HUES48 (cell line): ENCODE measurements at regions not wholly inside any gene's neighbourhood (a gene's known extent, or its start where the extent isn't known, plus 50 kb on each side); places are given as distances from the start of the nearest gene placed in this dataset.
"Not testable (repeated sequence)": the region's sequence is repeated elsewhere in the genome, so short reads cannot be mapped to it uniquely, and the experiment has no call there.

ENCODE experiments used
- H3K27ac ChIP-seq: one replicate; pipeline ENCODE4 v1.7.0; 2013; ENCODE audit warnings: low read depth, low read length, inconsistent platforms
- H3K27me3 ChIP-seq: 2 replicates; pipeline ENCODE4 v1.6.1; 2013; ENCODE audit warnings: mild to moderate bottlenecking, low read length; ENCODE audit not compliant: control insufficient read depth, insufficient read depth
- H3K36me3 ChIP-seq: 2 replicates; pipeline ENCODE4 v1.6.1; 2013; ENCODE audit warnings: low read length; ENCODE audit not compliant: control insufficient read depth, insufficient read depth
- H3K4me1 ChIP-seq: 2 replicates; pipeline ENCODE4 v1.6.1; 2013; ENCODE audit warnings: mild to moderate bottlenecking, low read length; ENCODE audit not compliant: control insufficient read depth, insufficient read depth
- H3K4me3 ChIP-seq: 2 replicates; pipeline ENCODE4 v1.5.1; 2013; ENCODE audit warnings: mild to moderate bottlenecking, low read depth, low read length
- H3K9ac ChIP-seq: 2 replicates; pipeline ENCODE4 v1.6.1; 2013; ENCODE audit warnings: mild to moderate bottlenecking, low read depth, low read length, moderate library complexity
- H3K9me3 ChIP-seq: 2 replicates; pipeline ENCODE4 v1.6.1; 2013; ENCODE audit warnings: low read length; ENCODE audit not compliant: control insufficient read depth, insufficient read depth

- Histone ChIP-seq H3K9me3 (no peaks in the 10 kb centered on the region), H3K4me3 (no peak overlapping the region), H3K27ac (no peak overlapping the region), H3K4me1 (no peaks in the 10 kb centered on the region), H3K9ac (no peak overlapping the region), H3K27me3 (no peaks in the 10 kb centered on the region), H3K36me3 (no peaks in the 10 kb centered on the region)
Observed at GRCh38 chr19:30824809-30825208, 452.6 kb downstream of the ZNF536 start.

GRCh38 chr19:30817965-30818567 lies 445.9 kb downstream of the ZNF536 start:
- Histone ChIP-seq H3K9ac (no peak overlapping the region), H3K36me3 (no peaks in the 10 kb centered on the region), H3K4me1 (no peaks in the 10 kb centered on the region), H3K27ac (no peak overlapping the region), H3K9me3 (no peaks in the 10 kb centered on the region), H3K27me3 (no peaks in the 10 kb centered on the region), H3K4me3 (no peak overlapping the region)

GRCh38 chr19:30817197-30817596 lies 445.0 kb downstream of the ZNF536 start:
- no peaks in the 10 kb centered on the region for H3K9me3 ChIP-seq

GRCh38 chr19:30815889-30816580 lies 443.9 kb downstream of the ZNF536 start:
- H3K27me3 ChIP-seq, result no peaks in the 10 kb centered on the region
- H3K9me3 ChIP-seq, result no peaks in the 10 kb centered on the region
- H3K27ac ChIP-seq, result no peak overlapping the region
- no peaks in the 10 kb centered on the region for H3K4me1 ChIP-seq
- H3K36me3 ChIP-seq, result no peaks in the 10 kb centered on the region
- no peak overlapping the region for H3K4me3 ChIP-seq
- no peak overlapping the region for H3K9ac ChIP-seq

More at GRCh38 chr19:30817197-30817596, 445.0 kb downstream of the ZNF536 start:
- H3K27me3 ChIP-seq, result no peaks in the 10 kb centered on the region
- H3K4me3 ChIP-seq, result no peak overlapping the region
- no peaks in the 10 kb centered on the region for H3K4me1 ChIP-seq
- H3K36me3 ChIP-seq, result no peaks in the 10 kb centered on the region
- H3K9ac ChIP-seq, result no peak overlapping the region
- no peak overlapping the region for H3K27ac ChIP-seq

GRCh38 chr19:30812099-30812678 lies 440.0 kb downstream of the ZNF536 start:
- no peaks in the 10 kb centered on the region for H3K9me3 ChIP-seq
- H3K4me1 ChIP-seq, result no peaks in the 10 kb centered on the region
- H3K36me3 ChIP-seq, result no peaks in the 10 kb centered on the region
- H3K27me3 ChIP-seq, result no peaks in the 10 kb centered on the region
- H3K27ac ChIP-seq, result no peak overlapping the region
- H3K9ac ChIP-seq, result no peak overlapping the region
- H3K4me3 ChIP-seq, result no peak overlapping the region

GRCh38 chr19:30811397-30812098 lies 439.4 kb downstream of the ZNF536 start:
- Histone ChIP-seq H3K27ac (no peak overlapping the region), H3K4me3 (no peak overlapping the region), H3K36me3 (no peaks in the 10 kb centered on the region), H3K27me3 (no peaks in the 10 kb centered on the region), H3K9ac (no peak overlapping the region), H3K4me1 (no peaks in the 10 kb centered on the region), H3K9me3 (no peaks in the 10 kb centered on the region)

- Histone ChIP-seq H3K36me3 (no peaks in the 10 kb centered on the region), H3K4me1 (peaks cover 1% of the 10 kb centered on the region; the same call in 1 of the 2 replicates), H3K4me3 (no peak overlapping the region), H3K27me3 (no peaks in the 10 kb centered on the region), H3K9me3 (no peaks in the 10 kb centered on the region), H3K9ac (no peak overlapping the region), H3K27ac (no peak overlapping the region)
Observed at GRCh38 chr19:30810726-30811125, 438.5 kb downstream of the ZNF536 start.

- H3K4me1 ChIP-seq, result peaks cover 20% of the 10 kb centered on the region
- H3K4me3 ChIP-seq, result no peak overlapping the region
- H3K27ac ChIP-seq, result no peak overlapping the region
- H3K9me3 ChIP-seq, result no peaks in the 10 kb centered on the region
- no peaks in the 10 kb centered on the region for H3K27me3 ChIP-seq
- H3K36me3 ChIP-seq, result no peaks in the 10 kb centered on the region
- no peak overlapping the region for H3K9ac ChIP-seq
Observed at GRCh38 chr19:30807278-30807677, 435.1 kb downstream of the ZNF536 start.

- Histone ChIP-seq H3K4me1 (peaks cover 20% of the 10 kb centered on the region), H3K27ac (no peak overlapping the region), H3K36me3 (no peaks in the 10 kb centered on the region), H3K4me3 (no peak overlapping the region), H3K9me3 (no peaks in the 10 kb centered on the region), H3K9ac (no peak overlapping the region), H3K27me3 (no peaks in the 10 kb centered on the region)
Observed at GRCh38 chr19:30806311-30806710, 434.1 kb downstream of the ZNF536 start.

- H3K27me3 ChIP-seq, result peaks cover 3% of the 10 kb centered on the region
- peaks cover 20% of the 10 kb centered on the region for H3K4me1 ChIP-seq
- no peak overlapping the region for H3K27ac ChIP-seq
- H3K9me3 ChIP-seq, result no peaks in the 10 kb centered on the region
- no peak overlapping the region for H3K4me3 ChIP-seq
- no peak overlapping the region for H3K9ac ChIP-seq
- no peaks in the 10 kb centered on the region for H3K36me3 ChIP-seq
Observed at GRCh38 chr19:30804751-30805150, 432.6 kb downstream of the ZNF536 start.

- not testable (repeated sequence) for H3K4me3 ChIP-seq, H3K27ac ChIP-seq, H3K36me3 ChIP-seq
Observed at GRCh38 chr19:30804333-30804732, 432.1 kb downstream of the ZNF536 start.

More at GRCh38 chr19:30804333-30804732, 432.1 kb downstream of the ZNF536 start:
- H3K4me1 ChIP-seq, result peaks cover 20% of the 10 kb centered on the region
- H3K9me3 ChIP-seq, H3K27me3 ChIP-seq, H3K9ac ChIP-seq: not testable (repeated sequence)
